GM18517 (cell line): ENCODE measurements at regions not wholly inside any gene's neighbourhood (a gene's known extent, or its start where the extent isn't known, plus 50 kb on each side); places are given as distances from the start of the nearest gene placed in this dataset.

ENCODE experiments used
- ATAC-seq: cut with Tn5 transposase; IDR thresholded peaks from one replicate; pipeline ENCODE4 v1.9.1; 2021; ENCODE audit warnings: mild to moderate bottlenecking, moderate library complexity; ENCODE audit not compliant: unreplicated experiment

DNA sequence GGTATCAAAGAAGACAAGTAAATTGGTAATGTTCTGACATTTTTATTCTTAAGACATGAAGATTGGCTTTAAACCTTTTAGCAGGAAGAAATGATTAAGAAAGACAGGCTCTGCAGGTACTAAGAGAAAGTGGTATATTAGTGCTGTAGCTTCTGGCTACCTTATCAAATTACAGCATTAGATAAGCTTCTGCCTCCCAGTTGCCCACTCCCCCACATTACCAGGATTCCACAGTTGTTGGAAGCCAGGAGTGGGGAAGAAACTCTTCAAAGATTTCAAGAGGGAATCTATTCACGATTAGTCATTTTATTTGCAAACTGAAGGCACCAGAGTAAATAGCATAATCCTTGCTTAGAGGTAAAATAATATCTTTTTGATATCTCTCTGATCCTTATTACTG is 274.9 kb downstream of the LMO4 start:
- ATAC-seq = no peak

- no peak for ATAC-seq
These were observed 284.3 kb downstream of the LMO4 start for GRCh38 chr1:87612956-87613355.

DNA sequence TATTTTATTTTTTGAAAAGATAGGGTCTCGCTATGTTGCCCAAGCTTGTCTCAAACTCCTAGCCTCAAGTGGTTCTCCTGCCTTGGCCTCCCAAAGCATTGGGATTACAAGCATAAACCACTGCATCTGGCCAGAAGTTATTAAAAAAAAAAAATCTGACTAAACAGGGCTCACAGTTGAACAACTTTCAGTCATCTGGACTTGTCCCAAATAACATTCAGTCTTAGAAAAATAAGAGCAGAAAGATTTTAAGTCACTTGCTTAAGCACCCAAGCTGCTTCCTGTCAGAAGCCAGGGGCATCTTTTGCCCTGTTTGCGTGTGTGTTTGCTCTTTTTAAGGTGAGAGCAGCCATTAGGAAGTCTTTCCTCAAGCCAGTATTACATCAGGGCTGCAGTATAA is 286.8 kb downstream of the LMO4 start:
- ATAC-seq = no peak

- ATAC-seq = no peak
These were observed 287.2 kb downstream of the LMO4 start for GRCh38 chr1:87615901-87616300.

DNA sequence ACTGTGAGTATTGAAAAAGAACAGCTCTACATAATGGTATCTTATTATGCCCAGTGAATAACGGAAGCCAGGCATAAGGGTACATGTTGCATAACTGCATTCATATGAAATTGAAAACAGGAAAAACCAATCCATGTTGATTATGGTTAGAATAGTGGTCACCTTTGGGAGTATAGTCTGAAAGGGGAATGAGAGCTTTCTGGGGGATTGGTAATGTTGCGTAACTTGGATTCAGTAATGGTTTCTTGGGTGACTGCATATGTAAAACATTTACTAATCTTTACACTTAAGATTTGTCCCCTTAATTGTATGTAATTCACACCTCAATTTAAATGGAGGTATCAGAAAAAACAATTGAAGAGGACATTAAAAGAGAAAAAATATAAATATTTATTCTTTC is 292.1 kb downstream of the LMO4 start:
- ATAC-seq = no peak

GRCh38 chr1:87629673-87630072 is 301.0 kb downstream of the LMO4 start:
- no peak for ATAC-seq

GRCh38 chr1:87632232-87632631 is 303.6 kb downstream of the LMO4 start:
- ATAC-seq = no peak

DNA sequence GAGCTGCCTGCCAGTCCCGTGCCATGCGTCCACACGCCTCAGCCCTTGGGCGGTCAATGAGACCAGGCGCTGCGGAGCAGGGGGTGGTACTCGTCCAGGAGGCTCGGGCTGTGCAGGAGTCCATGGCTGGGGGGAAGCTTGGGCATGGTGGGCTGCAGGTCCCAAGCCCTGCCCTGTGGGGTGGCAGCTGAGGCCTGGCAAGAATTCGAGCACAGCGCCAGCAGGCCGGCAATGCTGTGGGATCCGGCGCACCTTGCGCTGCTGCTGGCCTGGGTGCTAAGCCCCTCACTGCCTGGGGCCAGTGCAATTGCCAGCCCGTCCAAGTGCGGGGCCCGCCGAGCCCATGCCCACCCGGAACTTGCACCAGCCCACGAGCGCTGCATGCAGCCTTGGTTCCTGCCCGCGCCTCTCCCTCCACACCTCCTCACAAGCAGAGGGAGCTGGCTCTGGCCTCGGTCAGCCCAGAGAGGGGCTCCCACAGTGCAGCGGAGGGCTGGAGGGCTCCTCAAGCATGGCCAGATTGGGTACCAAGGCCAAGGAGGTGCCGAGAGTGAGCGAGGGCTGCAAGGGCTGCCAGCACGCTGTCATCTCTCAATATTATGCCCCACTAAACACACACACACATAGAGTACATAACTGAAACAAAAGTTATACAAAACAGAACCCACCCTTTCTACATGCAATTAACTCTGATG is 307.7 kb downstream of the LMO4 start:
- no peak for ATAC-seq

DNA sequence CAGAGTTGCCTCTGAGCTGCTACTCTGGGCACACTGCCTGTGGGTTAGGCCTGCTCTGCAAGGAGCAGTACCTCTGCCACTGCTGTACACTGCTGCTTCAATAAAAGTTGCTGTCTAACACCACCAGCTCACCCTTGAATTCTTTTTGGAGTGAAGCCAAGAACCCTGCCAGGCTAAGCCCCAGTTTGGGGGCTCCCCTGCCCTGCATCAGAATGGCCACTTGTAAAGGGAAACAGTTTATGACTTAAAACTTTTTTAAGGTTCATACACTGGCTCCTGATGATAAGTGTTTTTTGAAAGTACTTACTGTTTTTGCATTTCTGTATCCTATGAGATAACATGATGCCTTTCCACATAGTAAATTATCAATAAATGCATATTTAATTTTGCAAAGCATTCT is 310.0 kb downstream of the LMO4 start:
- no peak for ATAC-seq

DNA sequence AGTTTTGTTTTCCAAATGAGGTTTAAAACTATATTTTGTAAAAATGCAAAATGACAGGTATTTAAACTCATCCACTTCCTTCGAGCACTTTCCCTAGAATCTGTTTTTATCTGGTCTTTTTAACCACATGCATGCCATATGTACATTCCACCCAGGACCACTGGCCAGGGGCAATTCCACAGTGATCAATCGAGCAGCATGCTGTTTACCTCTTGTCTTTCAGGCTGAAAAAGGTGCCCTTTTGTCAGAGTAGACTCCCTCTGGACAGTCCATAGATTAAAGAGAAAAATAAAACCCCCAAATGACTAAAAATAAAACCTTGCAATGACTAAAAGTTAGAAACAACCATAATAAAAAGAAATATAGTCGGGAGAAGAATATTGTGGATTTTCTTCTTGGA is 313.3 kb downstream of the LMO4 start:
- no peak for ATAC-seq

- no peak for ATAC-seq
These were observed 314.0 kb downstream of the LMO4 start for GRCh38 chr1:87642581-87643221.

GRCh38 chr1:87644033-87644578 is 315.4 kb downstream of the LMO4 start:
- no peak for ATAC-seq

- no peak for ATAC-seq
These were observed 316.0 kb downstream of the LMO4 start for GRCh38 chr1:87644579-87645190.

GRCh38 chr1:87647430-87648177 is 318.9 kb downstream of the LMO4 start:
- no peak for ATAC-seq

- no peak for ATAC-seq
These were observed 319.8 kb downstream of the LMO4 start for GRCh38 chr1:87648323-87649119.

DNA sequence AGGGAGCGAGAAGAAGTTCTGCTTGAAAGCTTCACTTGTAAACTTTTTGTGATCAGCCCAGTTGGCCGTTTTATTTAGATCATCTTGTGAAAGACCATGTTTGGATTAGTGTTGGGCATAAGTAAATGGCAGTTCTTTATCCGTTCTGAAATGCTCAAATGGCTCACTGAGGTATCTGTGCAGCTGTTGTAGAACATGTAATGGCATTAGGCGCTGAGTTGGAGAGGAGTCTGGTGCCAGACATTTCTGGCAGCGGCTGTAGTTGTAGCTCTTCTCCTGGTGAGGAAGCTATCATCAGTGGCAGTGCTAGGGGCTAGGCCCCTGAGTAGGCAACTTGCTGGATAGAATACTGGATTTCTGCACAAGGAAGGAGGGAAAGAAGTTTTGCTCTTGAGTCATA is 321.6 kb downstream of the LMO4 start:
- ATAC-seq = no peak

- no peak for ATAC-seq
These were observed 323.5 kb downstream of the LMO4 start for GRCh38 chr1:87652176-87652575.

DNA sequence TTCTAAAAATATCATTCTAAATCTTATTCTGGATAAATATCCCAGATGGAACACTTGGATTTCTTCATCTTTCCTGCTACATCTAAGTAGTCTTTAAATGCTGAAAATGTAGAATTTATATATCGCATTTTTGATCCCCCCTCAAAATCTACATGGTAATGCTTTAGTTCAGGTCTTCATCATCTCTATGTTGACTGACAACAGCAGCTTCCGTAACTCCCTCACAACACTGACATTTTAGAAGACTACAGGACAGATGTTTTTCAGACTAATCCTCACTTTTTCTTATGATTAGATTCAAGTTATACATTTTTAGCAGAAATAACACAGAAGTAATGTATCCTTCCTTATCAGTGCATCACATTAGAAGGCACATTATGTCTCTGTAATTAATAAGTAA is 336.5 kb downstream of the LMO4 start:
- ATAC-seq = no peak

DNA sequence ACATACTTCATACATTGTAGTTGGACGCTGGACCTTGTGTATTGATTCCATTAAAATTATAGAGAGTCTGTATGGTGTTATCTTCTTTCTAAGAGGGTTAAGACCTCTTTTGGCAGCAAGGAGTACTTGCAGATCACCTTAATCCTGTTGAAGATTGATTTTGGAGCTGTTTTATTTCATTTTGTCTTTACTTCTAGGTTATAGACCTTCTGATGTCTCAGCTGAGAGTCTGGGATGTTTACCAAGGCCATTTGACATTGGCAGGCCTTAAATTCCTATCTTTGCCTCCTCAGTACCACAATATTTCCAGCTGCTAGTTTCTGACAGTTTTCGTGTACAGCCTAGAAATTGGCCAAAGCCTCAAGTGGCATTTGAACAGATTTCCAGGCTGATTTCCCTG is 338.0 kb downstream of the LMO4 start:
- ATAC-seq = no peak

GRCh38 chr1:87669674-87670073 is 341.0 kb downstream of the LMO4 start:
- ATAC-seq = no peak

DNA sequence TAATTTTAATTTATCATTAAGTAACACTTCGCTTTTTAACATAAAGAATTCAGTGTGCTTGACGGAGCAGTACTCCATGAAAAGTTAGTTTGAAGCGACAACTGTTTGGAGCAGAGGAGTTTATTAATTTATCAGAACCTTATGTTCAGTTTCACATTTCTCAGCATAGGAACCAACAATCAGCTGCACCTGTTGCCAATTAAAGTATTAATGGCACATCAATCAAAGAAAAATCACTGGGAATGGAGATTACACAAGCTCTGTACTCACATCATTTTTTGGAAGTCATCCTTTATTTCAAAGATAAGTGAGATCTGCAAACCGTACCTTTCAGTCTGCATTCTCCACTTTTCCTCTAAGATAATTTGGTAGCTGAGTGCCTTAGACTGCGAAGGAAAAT is 344.6 kb downstream of the LMO4 start:
- no peak for ATAC-seq
